ENCODE measurements at regions not wholly inside any gene's neighbourhood (a gene's known extent, or its start where the extent isn't known, plus 50 kb on each side); places are given as distances from the start of the nearest gene placed in this dataset.

GRCh38 chr5:93255796-93256195 is 325.2 kb downstream of the NR2F1-AS1 start:
- TF ChIP-seq RAD21 (IDR thresholded peaks at IDR 0.05; ENCODE audit: low read depth) = no peak
- no peak for TF ChIP-seq TEAD4 (IDR thresholded peaks at IDR 0.05)
- TF ChIP-seq CREB1 (IDR thresholded peaks at IDR 0.05; ENCODE audit: low read depth) = no peak
- TF ChIP-seq TAF1 (IDR thresholded peaks at IDR 0.05; ENCODE audit: low read depth) = no peak
- no peak for TF ChIP-seq EP300 (IDR thresholded peaks at IDR 0.05; ENCODE audit: borderline replicate concordance)
- TF ChIP-seq, protein P1, sequence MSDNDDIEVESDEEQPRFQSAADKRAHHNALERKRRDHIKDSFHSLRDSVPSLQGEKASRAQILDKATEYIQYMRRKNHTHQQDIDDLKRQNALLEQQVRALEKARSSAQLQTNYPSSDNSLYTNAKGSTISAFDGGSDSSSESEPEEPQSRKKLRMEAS (IDR thresholded peaks at IDR 0.05) = no peak
- TF ChIP-seq NFIC (IDR thresholded peaks at IDR 0.05) = no peak
